ENCODE measurements at regions not wholly inside any gene's neighbourhood (a gene's known extent, or its start where the extent isn't known, plus 50 kb on each side); places are given as distances from the start of the nearest gene placed in this dataset.

DNA sequence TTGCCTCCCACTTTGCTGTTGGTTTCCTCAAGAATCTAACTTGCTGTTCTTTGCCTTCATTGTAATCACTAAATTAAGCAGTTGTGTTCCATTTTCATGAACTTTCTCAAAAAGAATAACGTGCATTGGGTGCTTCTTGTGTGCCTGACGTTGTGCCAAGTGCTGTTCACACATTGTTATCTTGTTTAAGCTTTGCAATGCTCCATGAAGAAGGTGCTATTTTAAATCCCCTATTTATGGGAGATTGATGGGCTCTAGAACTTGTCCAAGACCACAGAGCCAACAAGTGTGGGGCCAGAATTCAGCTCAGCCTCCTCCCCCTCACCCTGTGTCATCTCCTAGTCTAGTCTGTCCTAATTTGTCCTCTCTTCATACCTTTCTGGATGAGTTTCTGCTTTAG, 199.8 kb downstream of the C1orf94 start:
- no peak overlapping the region for H3K27ac ChIP-seq (ENCODE audit: low read depth, low read length)
- H3K9me3 ChIP-seq (ENCODE audit: control insufficient read depth in 1 of 2, insufficient read depth in 1 of 2, low read depth in 1 of 2, low read length in 2 of 2) = no peaks in the 10 kb centered on the region
- H3K9me2 ChIP-seq (ENCODE audit: insufficient read depth) = no peaks in the 10 kb centered on the region
- BruUV-seq (replicated peaks) = no TSS peak
- no peaks in the 10 kb centered on the region for H4K20me1 ChIP-seq (ENCODE audit: insufficient read depth)
- no peaks in the 10 kb centered on the region for H3K4me1 ChIP-seq (ENCODE audit: control insufficient read depth in 1 of 2, insufficient read depth in 2 of 2, low read length in 2 of 2)
- no peak overlapping the region for H3K4me3 ChIP-seq (replicated peaks in 1 of 2; ENCODE audit: low read depth in 1 of 2, low read length in 2 of 2)
- RAD21 ChIA-PET (ENCODE audit: low non-redundant PET in 1 of 2, low total read pairs in 2 of 2, uncharacterized antibody in 2 of 2, unreplicated experiment in 2 of 2) = no interaction called here
- H3K4me2 ChIP-seq (ENCODE audit: low read length) = no peak overlapping the region
- no peak overlapping the region for H2AFZ ChIP-seq (ENCODE audit: low read depth, low read length, poor library complexity, severe bottlenecking)
- no peaks in the 10 kb centered on the region for H3K79me2 ChIP-seq (ENCODE audit: insufficient read depth, low read length)
- H3K27me3 ChIP-seq (ENCODE audit: insufficient read depth, low read length) = peaks cover 22% of the 10 kb centered on the region
- DNase-seq (ENCODE audit: low read depth, low spot score) (no peak), ATAC-seq (no peak)
- POLR2A ChIA-PET = no interaction called here
- no peak overlapping the region for H3K9ac ChIP-seq (ENCODE audit: low read length)
- CTCF ChIA-PET = no interaction called here
- H3K36me3 ChIP-seq (ENCODE audit: control insufficient read depth in 1 of 2, insufficient read depth in 2 of 2, low read length in 2 of 2) = no peaks in the 10 kb centered on the region
- TF ChIP-seq SIN3A (IDR thresholded peaks at IDR 0.05; ENCODE audit: low read depth) (no peak), FOSL1 (IDR thresholded peaks at IDR 0.05; ENCODE audit: low read depth) (no peak), SRF (IDR thresholded peaks at IDR 0.05; ENCODE audit: low read depth) (no peak), RAD21 (IDR thresholded peaks at IDR 0.05; ENCODE audit: low read depth) (no peak), JUND (IDR thresholded peaks at IDR 0.05) (no peak), EZH2phosphoT487 (IDR thresholded peaks at IDR 0.05; ENCODE audit: borderline replicate concordance) (no peak), ZFX (IDR thresholded peaks at IDR 0.05) (no peak)
- TF ChIP-seq, protein P1, sequence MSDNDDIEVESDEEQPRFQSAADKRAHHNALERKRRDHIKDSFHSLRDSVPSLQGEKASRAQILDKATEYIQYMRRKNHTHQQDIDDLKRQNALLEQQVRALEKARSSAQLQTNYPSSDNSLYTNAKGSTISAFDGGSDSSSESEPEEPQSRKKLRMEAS (IDR thresholded peaks at IDR 0.05) = no peak
- TF ChIP-seq, protein P2, sequence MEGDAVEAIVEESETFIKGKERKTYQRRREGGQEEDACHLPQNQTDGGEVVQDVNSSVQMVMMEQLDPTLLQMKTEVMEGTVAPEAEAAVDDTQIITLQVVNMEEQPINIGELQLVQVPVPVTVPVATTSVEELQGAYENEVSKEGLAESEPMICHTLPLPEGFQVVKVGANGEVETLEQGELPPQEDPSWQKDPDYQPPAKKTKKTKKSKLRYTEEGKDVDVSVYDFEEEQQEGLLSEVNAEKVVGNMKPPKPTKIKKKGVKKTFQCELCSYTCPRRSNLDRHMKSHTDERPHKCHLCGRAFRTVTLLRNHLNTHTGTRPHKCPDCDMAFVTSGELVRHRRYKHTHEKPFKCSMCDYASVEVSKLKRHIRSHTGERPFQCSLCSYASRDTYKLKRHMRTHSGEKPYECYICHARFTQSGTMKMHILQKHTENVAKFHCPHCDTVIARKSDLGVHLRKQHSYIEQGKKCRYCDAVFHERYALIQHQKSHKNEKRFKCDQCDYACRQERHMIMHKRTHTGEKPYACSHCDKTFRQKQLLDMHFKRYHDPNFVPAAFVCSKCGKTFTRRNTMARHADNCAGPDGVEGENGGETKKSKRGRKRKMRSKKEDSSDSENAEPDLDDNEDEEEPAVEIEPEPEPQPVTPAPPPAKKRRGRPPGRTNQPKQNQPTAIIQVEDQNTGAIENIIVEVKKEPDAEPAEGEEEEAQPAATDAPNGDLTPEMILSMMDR (IDR thresholded peaks at IDR 0.05 in 2 of 3, conservative IDR thresholded peaks at IDR 0.05 in 1 of 3; ENCODE audit: borderline replicate concordance in 1 of 3, insufficient read depth in 1 of 3, low read depth in 2 of 3, low read length in 2 of 3) = no peak
- intact Hi-C loops (cut with micrococcal nuclease) = no loop called here

All from HCT116 (cell line).